ENCODE measurements at regions not wholly inside any gene's neighbourhood (a gene's known extent, or its start where the extent isn't known, plus 50 kb on each side); places are given as distances from the start of the nearest gene placed in this dataset.

DNA sequence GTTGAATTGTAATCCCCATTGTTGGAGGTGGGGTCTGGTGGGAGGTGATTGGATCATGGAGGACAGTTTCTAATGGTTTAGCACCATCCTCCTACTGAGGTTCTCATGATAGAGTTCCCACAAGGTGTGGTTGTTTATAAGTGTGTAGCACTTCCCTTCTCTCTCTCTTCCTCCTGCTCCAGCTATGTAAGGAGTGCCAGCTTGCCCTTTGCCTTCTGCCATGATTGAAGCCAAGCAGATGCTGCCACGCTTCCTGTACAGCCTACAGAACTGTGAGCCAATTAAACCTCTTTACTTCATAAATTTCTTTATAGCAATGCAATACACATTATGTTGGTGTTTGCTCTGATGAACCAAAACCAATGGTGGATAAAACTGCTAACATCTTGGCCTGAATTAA is 238.2 kb downstream of the EFNB2 start:
- Histone ChIP-seq H3K27ac (no peak overlapping the region), H3K4me3 (no peak overlapping the region), H3K4me1 (no peaks in the 10 kb centered on the region), H3K9me3 (no peaks in the 10 kb centered on the region), H3K27me3 (no peaks in the 10 kb centered on the region), H3K36me3 (no peaks in the 10 kb centered on the region)
- TF ChIP-seq EP300 (IDR thresholded peaks at IDR 0.05) (no peak), POLR2A (IDR thresholded peaks at IDR 0.05) (no peak), POLR2AphosphoS5 (IDR thresholded peaks at IDR 0.05) (no peak)
- TF ChIP-seq, protein P1, sequence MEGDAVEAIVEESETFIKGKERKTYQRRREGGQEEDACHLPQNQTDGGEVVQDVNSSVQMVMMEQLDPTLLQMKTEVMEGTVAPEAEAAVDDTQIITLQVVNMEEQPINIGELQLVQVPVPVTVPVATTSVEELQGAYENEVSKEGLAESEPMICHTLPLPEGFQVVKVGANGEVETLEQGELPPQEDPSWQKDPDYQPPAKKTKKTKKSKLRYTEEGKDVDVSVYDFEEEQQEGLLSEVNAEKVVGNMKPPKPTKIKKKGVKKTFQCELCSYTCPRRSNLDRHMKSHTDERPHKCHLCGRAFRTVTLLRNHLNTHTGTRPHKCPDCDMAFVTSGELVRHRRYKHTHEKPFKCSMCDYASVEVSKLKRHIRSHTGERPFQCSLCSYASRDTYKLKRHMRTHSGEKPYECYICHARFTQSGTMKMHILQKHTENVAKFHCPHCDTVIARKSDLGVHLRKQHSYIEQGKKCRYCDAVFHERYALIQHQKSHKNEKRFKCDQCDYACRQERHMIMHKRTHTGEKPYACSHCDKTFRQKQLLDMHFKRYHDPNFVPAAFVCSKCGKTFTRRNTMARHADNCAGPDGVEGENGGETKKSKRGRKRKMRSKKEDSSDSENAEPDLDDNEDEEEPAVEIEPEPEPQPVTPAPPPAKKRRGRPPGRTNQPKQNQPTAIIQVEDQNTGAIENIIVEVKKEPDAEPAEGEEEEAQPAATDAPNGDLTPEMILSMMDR (IDR thresholded peaks at IDR 0.05) = no peak
- intact Hi-C loops (cut with DNase I) = no loop called here
- WGBS, 2 donors = 37 to 64% methylated on average over 1 of the region's 1 CpG
- no peak for DNase-seq

DNA sequence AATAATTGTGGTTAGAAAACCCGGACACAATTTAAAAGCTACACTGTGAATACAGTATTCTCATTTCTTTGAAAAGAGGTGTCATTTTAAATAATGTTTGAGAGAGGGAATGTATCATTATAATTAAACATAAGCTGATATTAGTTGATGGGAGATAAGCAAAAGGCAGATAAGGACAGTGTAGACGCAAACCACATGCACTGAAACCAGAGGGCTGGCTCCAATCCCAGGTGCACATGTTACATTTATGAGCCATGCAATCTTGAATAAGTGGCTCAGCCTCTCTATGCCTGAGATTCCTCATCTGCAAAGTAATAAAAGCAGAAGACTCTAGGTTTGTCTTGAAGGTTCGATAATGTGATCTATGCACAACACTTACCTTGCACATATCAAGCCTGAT is 238.7 kb downstream of the EFNB2 start:
- TF ChIP-seq POLR2A (IDR thresholded peaks at IDR 0.05) (no peak), POLR2AphosphoS5 (IDR thresholded peaks at IDR 0.05) (no peak), EP300 (IDR thresholded peaks at IDR 0.05) (no peak)
- TF ChIP-seq, protein P1 (IDR thresholded peaks at IDR 0.05) = no peak
- WGBS, 2 donors = 85 to 90% methylated on average over 3 of the region's 3 CpGs
- no peak overlapping the region for H3K4me3 ChIP-seq
- H3K9me3 ChIP-seq = no peaks in the 10 kb centered on the region
- no peaks in the 10 kb centered on the region for H3K27me3 ChIP-seq
- H3K4me1 ChIP-seq = no peaks in the 10 kb centered on the region
- no peak overlapping the region for H3K27ac ChIP-seq
- no peak for DNase-seq
- H3K36me3 ChIP-seq = no peaks in the 10 kb centered on the region
- intact Hi-C loops (cut with DNase I) = no loop called here

DNA sequence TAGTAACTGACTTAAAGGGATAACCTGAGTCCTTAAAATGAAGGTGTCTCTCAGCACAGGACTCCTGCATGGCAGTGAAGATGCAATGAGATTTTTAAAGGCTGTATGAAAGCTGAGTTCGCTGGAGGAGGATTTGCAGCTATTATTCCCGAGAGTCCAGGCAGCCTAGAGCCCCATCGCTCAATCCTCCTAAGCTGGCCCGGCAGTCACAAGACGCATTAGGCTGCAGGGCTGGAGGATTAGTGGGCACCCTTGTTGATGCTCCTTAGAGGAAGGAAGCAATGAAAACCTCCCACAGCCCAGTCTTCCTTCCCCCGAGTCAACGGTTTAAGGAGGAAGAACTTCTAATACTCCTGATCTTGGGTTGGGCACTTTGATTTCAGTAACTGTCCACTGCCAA is 239.5 kb downstream of the EFNB2 start:
- H3K4me1 ChIP-seq = no peaks in the 10 kb centered on the region
- H3K36me3 ChIP-seq = no peaks in the 10 kb centered on the region
- no peaks in the 10 kb centered on the region for H3K27me3 ChIP-seq
- intact Hi-C loops (cut with DNase I) = no loop called here
- DNase-seq = no peak
- no peaks in the 10 kb centered on the region for H3K9me3 ChIP-seq
- WGBS, 2 donors = 75 to 92% methylated on average over 7 of the region's 7 CpGs
- TF ChIP-seq EP300 (IDR thresholded peaks at IDR 0.05) (no peak), POLR2AphosphoS5 (IDR thresholded peaks at IDR 0.05) (no peak), POLR2A (IDR thresholded peaks at IDR 0.05) (no peak)
- TF ChIP-seq, protein P1 (IDR thresholded peaks at IDR 0.05) = no peak
- no peak overlapping the region for H3K4me3 ChIP-seq
- no peak overlapping the region for H3K27ac ChIP-seq

DNA sequence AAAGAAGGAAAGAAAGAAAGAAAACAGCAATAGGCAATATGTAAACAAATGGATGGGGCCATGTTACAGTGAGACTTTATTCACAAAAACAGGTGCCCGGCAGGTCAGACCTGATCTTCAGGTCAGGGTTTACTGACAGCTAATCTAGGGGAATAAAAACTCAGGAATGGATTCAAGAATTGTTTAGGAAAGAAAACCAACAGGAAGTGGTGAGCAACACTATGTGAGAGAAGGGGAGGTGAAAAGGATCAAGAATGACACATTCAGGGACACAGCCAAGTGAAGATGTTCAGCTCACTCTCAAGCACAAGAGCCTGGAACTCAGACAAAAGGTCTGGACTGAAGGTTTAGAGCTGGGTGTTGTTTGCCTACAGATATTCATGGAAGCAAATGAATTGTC is 244.5 kb downstream of the EFNB2 start:
- H3K4me1 ChIP-seq = no peaks in the 10 kb centered on the region
- TF ChIP-seq POLR2AphosphoS5 (IDR thresholded peaks at IDR 0.05) (no peak), EP300 (IDR thresholded peaks at IDR 0.05) (no peak), POLR2A (IDR thresholded peaks at IDR 0.05) (no peak)
- TF ChIP-seq, protein P1 (IDR thresholded peaks at IDR 0.05) = no peak
- 20 to 71% methylated on average over 1 of the region's 1 CpG for WGBS, 2 donors
- no peaks in the 10 kb centered on the region for H3K36me3 ChIP-seq
- no peaks in the 10 kb centered on the region for H3K9me3 ChIP-seq
- no peak overlapping the region for H3K4me3 ChIP-seq
- H3K27me3 ChIP-seq = no peaks in the 10 kb centered on the region
- no peak overlapping the region for H3K27ac ChIP-seq
- intact Hi-C loops (cut with DNase I) = no loop called here
- DNase-seq = no peak

DNA sequence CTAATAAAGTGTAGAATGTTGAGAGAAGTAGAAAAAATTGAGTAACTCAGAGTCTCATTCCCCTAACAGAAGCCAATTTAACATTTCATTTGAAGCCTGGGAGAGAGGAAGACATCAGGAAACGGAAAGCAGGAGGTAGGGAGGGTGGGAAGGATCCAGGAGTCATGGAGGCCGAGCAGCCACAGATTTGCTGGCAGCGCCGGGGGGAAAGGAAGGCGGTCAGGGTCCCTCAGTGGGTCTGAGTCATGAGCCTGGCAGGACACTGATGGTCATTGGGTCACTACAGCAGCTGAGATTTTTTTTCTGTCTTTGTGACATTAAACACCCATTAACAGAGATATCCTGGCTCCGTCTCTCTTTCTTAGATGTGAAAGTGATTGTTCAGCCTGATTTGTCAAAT is 248.1 kb downstream of the EFNB2 start:
- no peaks in the 10 kb centered on the region for H3K36me3 ChIP-seq
- H3K27me3 ChIP-seq = no peaks in the 10 kb centered on the region
- no peak for TF ChIP-seq EP300 (IDR thresholded peaks at IDR 0.05)
- H3K27ac ChIP-seq = no peak overlapping the region
- intact Hi-C loops (cut with DNase I) = no loop called here
- WGBS, 2 donors = 88 to 94% methylated on average over 6 of the region's 6 CpGs
- no peak overlapping the region for H3K4me3 ChIP-seq
- no peaks in the 10 kb centered on the region for H3K9me3 ChIP-seq
- no peaks in the 10 kb centered on the region for H3K4me1 ChIP-seq
- DNase-seq = no peak
